ENCODE measurements at regions not wholly inside any gene's neighbourhood (a gene's known extent, or its start where the extent isn't known, plus 50 kb on each side); places are given as distances from the start of the nearest gene placed in this dataset.

- Histone ChIP-seq H3K27me3 (ENCODE audit: control insufficient read depth in 4 of 4, insufficient read depth in 4 of 4, low read length in 3 of 4) (no peaks in the 10 kb centered on the region), H3K9me3 (ENCODE audit: control insufficient read depth in 4 of 4, low read length in 3 of 4) (peaks cover 0 to 6% (median 1%) of the 10 kb centered on the region in 4 donors), H3K4me3 (ENCODE audit: low read depth in 1 of 3, low read length in 3 of 3) (no peak overlapping the region), H3K27ac (ENCODE audit: low read depth in 1 of 2, low read length in 2 of 2) (no peak overlapping the region), H3K9ac (ENCODE audit: low read depth in 1 of 2, low read length in 2 of 2) (no peak overlapping the region), H3K4me1 (ENCODE audit: control insufficient read depth in 4 of 4, insufficient read depth in 4 of 4, low read length in 3 of 4) (no peaks in the 10 kb centered on the region), H3K36me3 (ENCODE audit: control insufficient read depth in 4 of 4, insufficient read depth in 3 of 4, low read depth in 1 of 4, low read length in 3 of 4) (no peaks in the 10 kb centered on the region)
- DNase-seq (ENCODE audit: low spot score): no peak
- TF ChIP-seq JUND (IDR thresholded peaks at IDR 0.05): no peak
- TF ChIP-seq EGR1 (IDR thresholded peaks at IDR 0.05; ENCODE audit: low read depth in 2 of 2): no peak
- TF ChIP-seq FOXA2 (IDR thresholded peaks at IDR 0.05): no peak
- TF ChIP-seq ATF3 (IDR thresholded peaks at IDR 0.05): no peak
- no peak for TF ChIP-seq RXRA (IDR thresholded peaks at IDR 0.05)
- no peak for TF ChIP-seq FOXA1 (IDR thresholded peaks at IDR 0.05)
- no peak for TF ChIP-seq MAX (IDR thresholded peaks at IDR 0.05)
- no peak for TF ChIP-seq TAF1 (conservative IDR thresholded peaks at IDR 0.05)
- no peak for TF ChIP-seq YY1 (IDR thresholded peaks at IDR 0.05)
- no peak for TF ChIP-seq ZBTB33 (IDR thresholded peaks at IDR 0.05)
- TF ChIP-seq GABPA (IDR thresholded peaks at IDR 0.05 in 1 of 2, conservative IDR thresholded peaks at IDR 0.05 in 1 of 2): no peak
- no peak for TF ChIP-seq REST (IDR thresholded peaks at IDR 0.05)
- no peak for TF ChIP-seq NR2F2 (IDR thresholded peaks at IDR 0.05)
- TF ChIP-seq HNF4G (IDR thresholded peaks at IDR 0.05): no peak
- TF ChIP-seq SP1 (IDR thresholded peaks at IDR 0.05): no peak
- TF ChIP-seq CTCF (IDR thresholded peaks at IDR 0.05; ENCODE audit: low read depth, low read length, missing input control): no peak
- no peak for TF ChIP-seq HNF4A (conservative IDR thresholded peaks at IDR 0.05)
- TF ChIP-seq RAD21 (IDR thresholded peaks at IDR 0.05): no peak
These were observed 2312.6 kb downstream of the PCDH9 start for GRCh38 chr13:64917566-64917965.

Measured in liver (tissue), 7 donors.